Activated T-helper 1 cell treated with anti-CD3 and anti-CD28 coated beads, Interleukin-12 subunit alpha, Interleukin-12 subunit beta, Interleukin-2, Interleukin-4 antibody, amounts not matched to agents 30 ng/mL and 10 ng/mL and 1 ng/mL, durations not matched to agents 14 hours and 24 hours and 36 hours (primary cell): ENCODE measurements at regions not wholly inside any gene's neighbourhood (a gene's known extent, or its start where the extent isn't known, plus 50 kb on each side); places are given as distances from the start of the nearest gene placed in this dataset.
"Not testable (repeated sequence)": the region's sequence is repeated elsewhere in the genome, so short reads cannot be mapped to it uniquely, and the experiment has no call there.

Source experiments
- DNase-seq: peaks from one replicate; pipeline ENCODE4 v3.0.0; 2021; ENCODE audit warnings: low spot score
- H3K27ac Mint-ChIP-seq: one replicate; pipeline ENCODE4 v1.8.0; 2021; ENCODE audit warnings: mild to moderate bottlenecking, mixed read lengths
- H3K27me3 Mint-ChIP-seq: one replicate; pipeline ENCODE4 v1.8.0; 2022; ENCODE audit warnings: mild to moderate bottlenecking, moderate library complexity, mixed read lengths; ENCODE audit not compliant: insufficient read depth
- H3K36me3 Mint-ChIP-seq: one replicate; pipeline ENCODE4 v1.8.0; 2021; ENCODE audit warnings: low read depth, mixed read lengths
- H3K4me1 Mint-ChIP-seq: one replicate; pipeline ENCODE4 v1.8.0; 2021; ENCODE audit warnings: low read depth, mixed read lengths
- H3K4me3 Mint-ChIP-seq: one replicate; pipeline ENCODE4 v1.8.0; 2021; ENCODE audit warnings: mild to moderate bottlenecking, moderate library complexity, mixed read lengths
- H3K9me3 Mint-ChIP-seq: one replicate; pipeline ENCODE4 v1.8.0; 2021; ENCODE audit warnings: mixed read lengths
- intact Hi-C: fragments of 100-400 bp; cut with micrococcal nuclease; formaldehyde crosslinking; loops from one replicate; pipeline ENCODE4 v1.15.1; 2024

DNA sequence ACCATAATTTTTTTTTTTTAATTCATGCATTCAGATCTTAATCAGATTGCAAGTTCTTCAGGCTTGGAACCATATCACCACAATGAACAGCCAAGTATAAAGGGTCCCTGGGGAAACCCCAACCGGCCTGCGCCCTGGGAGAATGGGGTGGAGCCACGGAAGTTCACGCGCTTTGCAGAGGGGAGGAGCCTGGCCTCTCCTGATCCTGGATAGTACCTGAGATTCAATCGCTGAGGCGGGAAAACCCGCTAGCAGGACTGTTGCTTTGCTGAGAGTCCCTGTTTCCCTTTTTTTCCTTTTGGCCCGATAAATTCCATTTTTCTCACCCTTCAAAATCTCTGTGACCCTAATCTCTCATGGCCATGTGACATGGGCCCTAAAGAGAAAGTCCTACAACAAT lies 385.1 kb downstream of the IRS2 start:
- no peak for DNase-seq
- Mint-ChIP-seq H3K4me1 (no peaks in the 10 kb centered on the region), H3K36me3 (no peaks in the 10 kb centered on the region), H3K27me3 (no peaks in the 10 kb centered on the region), H3K4me3 (no peak overlapping the region), H3K27ac (no peak overlapping the region), H3K9me3 (peaks cover 3% of the 10 kb centered on the region)
- intact Hi-C loops = no loop called here

DNA sequence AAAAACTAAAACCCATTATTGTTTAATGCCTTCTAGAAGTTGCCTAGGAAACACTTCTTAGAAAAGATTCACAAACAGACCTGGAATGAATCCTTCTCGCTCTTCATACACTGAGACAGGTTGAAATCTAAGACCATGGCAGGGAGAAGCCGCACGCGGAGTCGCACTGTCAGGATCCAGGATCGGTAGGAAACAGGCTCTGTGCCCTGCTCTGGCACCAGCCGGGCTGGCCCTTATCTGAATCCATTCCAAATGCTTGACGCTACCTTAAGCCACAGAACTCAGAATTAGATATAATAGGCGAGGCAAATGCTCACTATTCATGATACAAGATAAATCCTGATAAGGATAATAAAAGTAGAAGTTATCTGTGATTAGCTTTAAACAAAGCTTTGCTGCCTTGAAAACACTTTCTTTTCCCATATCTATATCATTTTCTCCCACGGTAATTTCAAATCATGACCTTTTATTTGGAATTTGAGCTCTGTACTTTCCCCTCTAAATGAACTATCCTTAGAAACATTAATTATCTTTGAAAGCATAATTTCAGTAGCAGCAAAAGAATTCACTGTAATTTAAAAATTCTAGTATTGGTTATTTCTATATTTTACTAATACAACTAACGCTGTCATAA lies 385.6 kb downstream of the IRS2 start:
- Mint-ChIP-seq H3K27me3 (no peaks in the 10 kb centered on the region), H3K9me3 (peaks cover 3% of the 10 kb centered on the region), H3K27ac (no peak overlapping the region), H3K4me3 (no peak overlapping the region), H3K36me3 (no peaks in the 10 kb centered on the region), H3K4me1 (no peaks in the 10 kb centered on the region)
- DNase-seq = no peak
- intact Hi-C loops = no loop called here

DNA sequence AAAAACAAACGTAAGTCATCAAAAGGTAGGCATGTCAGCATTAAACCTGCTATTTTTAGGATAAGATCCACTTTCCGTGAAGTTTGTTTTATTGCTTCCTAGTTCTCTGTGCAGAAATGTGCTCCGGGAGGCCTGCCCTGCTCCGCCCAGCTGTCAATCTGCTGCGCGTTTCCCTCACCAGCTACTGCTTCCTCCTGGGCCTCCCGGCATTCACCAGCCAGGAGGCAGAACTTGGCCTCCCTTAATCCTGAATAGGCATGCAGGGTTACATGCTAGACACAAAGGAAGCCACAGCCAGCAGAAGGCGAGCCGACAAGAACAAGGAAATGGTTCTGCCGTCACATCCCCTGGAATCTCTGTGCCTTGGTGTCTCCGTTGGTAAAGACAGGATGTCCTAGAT lies 386.2 kb downstream of the IRS2 start:
- H3K4me1 Mint-ChIP-seq = no peaks in the 10 kb centered on the region
- H3K36me3 Mint-ChIP-seq = no peaks in the 10 kb centered on the region
- H3K4me3 Mint-ChIP-seq = no peak overlapping the region
- intact Hi-C loops = no loop called here
- peaks cover 3% of the 10 kb centered on the region for H3K9me3 Mint-ChIP-seq
- H3K27ac Mint-ChIP-seq = no peak overlapping the region
- H3K27me3 Mint-ChIP-seq = no peaks in the 10 kb centered on the region
- DNase-seq = no peak

DNA sequence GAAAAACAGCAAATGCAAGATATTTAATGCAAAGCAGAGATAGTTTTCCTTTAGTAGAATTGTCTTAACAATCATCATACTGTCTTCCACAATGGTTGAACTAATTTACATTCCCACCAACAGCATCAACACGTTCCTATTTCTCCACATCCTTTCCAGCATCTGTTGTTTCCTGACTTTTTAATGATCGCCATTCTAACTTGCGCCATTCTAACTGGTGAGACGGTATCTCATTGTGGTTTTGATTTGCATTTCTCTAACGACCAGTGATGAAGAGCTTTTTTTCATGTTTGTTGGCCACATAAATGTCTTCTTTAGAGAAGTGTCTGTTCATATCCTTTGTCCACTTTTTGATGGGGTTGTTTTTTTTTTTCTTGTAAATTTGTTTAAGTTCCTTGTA lies 388.3 kb downstream of the IRS2 start:
- H3K27ac Mint-ChIP-seq, H3K27me3 Mint-ChIP-seq, DNase-seq, H3K36me3 Mint-ChIP-seq, H3K9me3 Mint-ChIP-seq, H3K4me3 Mint-ChIP-seq, H3K4me1 Mint-ChIP-seq, intact Hi-C loops: not testable (repeated sequence)

DNA sequence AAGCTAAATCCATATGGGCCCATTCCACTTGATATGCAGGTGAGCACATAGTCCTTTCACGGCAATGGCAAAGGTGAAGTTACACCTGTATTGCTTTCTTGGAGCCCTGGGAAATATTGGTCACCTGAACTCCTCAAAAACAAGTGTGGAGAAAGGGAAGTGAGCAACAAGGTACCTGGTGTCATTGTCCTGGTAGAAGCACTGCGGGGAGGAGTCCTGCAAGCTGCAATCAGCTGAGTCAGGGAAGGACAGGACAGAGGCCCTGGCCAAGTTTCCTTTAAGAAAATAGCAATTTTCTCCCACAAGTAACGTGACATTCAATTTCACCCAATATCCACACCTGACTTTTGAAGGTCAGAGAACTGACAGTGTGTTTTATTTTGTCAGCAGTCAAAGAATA lies 389.1 kb downstream of the IRS2 start:
- Mint-ChIP-seq H3K36me3 (no peaks in the 10 kb centered on the region), H3K4me1 (no peaks in the 10 kb centered on the region), H3K4me3 (no peak overlapping the region), H3K27me3 (no peaks in the 10 kb centered on the region), H3K27ac (no peak overlapping the region), H3K9me3 (peaks cover 3% of the 10 kb centered on the region)
- intact Hi-C loops = no loop called here
- DNase-seq = no peak

DNA sequence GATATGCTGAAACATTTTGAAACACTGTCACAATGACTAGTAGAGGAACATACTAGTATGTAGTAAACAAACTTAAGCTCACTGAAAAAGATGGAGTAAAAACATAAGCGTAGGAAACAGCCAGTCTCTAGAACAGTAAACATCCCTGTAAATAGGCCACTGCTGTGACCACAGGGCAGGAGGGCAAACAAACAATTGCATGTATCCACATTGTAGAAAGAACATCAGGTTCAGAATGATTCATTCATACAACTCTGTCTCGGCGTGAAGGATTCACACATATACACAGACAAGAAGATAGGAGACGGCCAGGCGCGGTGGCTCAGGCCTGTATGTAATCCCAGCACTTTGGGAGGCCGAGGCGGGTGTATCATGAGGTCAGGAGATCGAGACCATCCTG lies 390.1 kb downstream of the IRS2 start:
- H3K9me3 Mint-ChIP-seq = peaks cover 3% of the 10 kb centered on the region
- H3K27ac Mint-ChIP-seq = no peak overlapping the region
- DNase-seq = no peak
- intact Hi-C loops = no loop called here
- H3K4me3 Mint-ChIP-seq = no peak overlapping the region
- H3K27me3 Mint-ChIP-seq = no peaks in the 10 kb centered on the region
- H3K4me1 Mint-ChIP-seq = no peaks in the 10 kb centered on the region
- no peaks in the 10 kb centered on the region for H3K36me3 Mint-ChIP-seq

DNA sequence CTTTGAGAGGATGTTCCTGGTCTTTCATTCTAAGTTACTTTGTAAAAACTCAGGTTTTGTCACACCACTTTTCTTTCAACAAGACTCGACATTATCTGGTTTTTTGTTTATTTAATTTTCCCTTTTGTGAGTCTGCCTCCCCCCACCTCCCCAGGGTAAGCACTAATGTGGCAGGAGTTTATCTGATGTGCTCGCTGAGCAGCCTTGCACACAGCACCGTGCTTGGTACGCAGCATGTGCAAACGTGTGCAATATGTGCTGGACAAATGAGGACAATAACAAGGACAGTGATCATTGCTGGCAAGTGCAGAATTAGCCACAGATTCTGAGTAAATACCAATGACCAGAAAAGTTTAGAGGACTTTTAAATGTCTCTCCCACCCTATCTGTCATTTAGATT lies 391.4 kb downstream of the IRS2 start:
- DNase-seq = no peak
- Mint-ChIP-seq H3K36me3 (no peaks in the 10 kb centered on the region), H3K9me3 (peaks cover 3% of the 10 kb centered on the region), H3K4me3 (no peak overlapping the region), H3K4me1 (no peaks in the 10 kb centered on the region), H3K27me3 (no peaks in the 10 kb centered on the region), H3K27ac (no peak overlapping the region)
- intact Hi-C loops = no loop called here

DNA sequence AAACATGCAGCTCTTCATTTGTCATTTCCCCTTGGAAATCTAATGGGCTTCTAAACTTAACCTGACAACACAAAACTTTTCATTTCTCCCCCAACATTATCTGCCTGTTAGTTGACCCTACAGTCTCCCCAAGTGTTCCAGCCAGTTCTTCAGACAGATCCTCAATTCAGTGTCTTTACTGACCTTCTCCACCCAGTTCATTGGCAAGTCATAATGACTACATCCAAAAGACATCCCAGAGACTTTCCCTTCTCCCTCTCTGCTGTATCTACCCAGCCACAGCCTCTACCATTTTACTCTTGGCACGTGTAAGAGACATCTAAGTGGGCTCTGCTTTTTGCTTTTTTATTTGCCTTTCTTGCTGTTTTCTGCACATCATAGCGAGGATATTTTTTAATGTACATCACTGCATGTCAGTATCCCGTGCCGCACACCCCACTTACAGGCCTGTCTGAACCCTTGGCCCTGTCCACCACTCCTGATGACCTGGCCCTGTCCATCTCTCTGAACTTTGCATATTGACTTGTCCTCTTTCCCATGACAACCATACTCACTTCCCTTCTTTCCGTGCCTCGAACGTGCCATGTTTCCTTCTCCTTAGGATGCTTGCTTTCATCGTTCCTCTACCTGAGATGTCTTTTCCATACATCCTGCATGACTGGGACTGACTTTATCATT lies 391.9 kb downstream of the IRS2 start:
- H3K27me3 Mint-ChIP-seq = no peaks in the 10 kb centered on the region
- intact Hi-C loops = no loop called here
- H3K27ac Mint-ChIP-seq = no peak overlapping the region
- H3K9me3 Mint-ChIP-seq = peaks cover 3% of the 10 kb centered on the region
- no peaks in the 10 kb centered on the region for H3K36me3 Mint-ChIP-seq
- no peak overlapping the region for H3K4me3 Mint-ChIP-seq
- no peaks in the 10 kb centered on the region for H3K4me1 Mint-ChIP-seq
- no peak for DNase-seq

DNA sequence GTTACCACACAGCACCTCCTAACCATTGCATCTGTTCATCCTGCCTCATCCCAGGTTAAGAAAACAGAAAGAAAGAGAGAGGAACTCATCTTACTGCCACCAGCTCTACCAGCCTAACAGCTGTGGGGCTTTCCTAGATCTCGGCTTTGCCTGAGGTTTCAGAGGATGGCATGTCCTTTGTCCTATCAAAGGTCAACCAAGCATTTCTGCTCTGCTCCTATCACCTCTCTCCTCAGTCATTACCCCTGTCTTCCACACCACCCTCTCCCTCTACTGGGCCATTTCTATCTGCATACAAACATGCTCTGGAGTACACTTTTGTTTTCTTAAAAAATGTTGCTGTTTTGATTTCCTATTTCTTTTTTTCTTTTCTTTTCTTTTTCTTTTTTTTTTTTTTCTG lies 393.3 kb downstream of the IRS2 start:
- intact Hi-C loops = no loop called here
- H3K27me3 Mint-ChIP-seq = no peaks in the 10 kb centered on the region
- no peaks in the 10 kb centered on the region for H3K36me3 Mint-ChIP-seq
- DNase-seq = no peak
- H3K27ac Mint-ChIP-seq = no peak overlapping the region
- peaks cover 2% of the 10 kb centered on the region for H3K9me3 Mint-ChIP-seq
- no peaks in the 10 kb centered on the region for H3K4me1 Mint-ChIP-seq
- H3K4me3 Mint-ChIP-seq = no peak overlapping the region

DNA sequence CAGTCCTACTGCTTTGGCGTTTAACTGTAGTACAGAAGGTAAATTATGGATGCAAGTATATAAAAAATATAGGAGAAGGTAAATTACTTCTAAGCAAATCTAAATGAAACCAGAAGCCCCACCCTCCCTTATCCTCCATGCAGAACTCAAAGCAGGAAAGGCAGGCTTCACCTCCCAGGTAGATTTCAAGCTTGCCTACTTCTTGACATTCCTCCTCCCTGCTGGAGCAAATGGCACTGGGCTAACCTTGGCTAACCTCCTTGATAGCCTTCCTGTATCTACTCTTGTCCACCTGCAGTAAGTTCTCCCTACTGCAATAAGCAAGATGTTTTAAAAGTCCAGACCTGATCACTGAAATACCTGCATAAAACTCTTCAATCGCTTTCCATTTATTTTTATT lies 396.0 kb downstream of the IRS2 start:
- Mint-ChIP-seq H3K27ac (no peak overlapping the region), H3K27me3 (no peaks in the 10 kb centered on the region), H3K9me3 (no peaks in the 10 kb centered on the region), H3K4me3 (no peak overlapping the region), H3K4me1 (no peaks in the 10 kb centered on the region), H3K36me3 (no peaks in the 10 kb centered on the region)
- DNase-seq = no peak
- intact Hi-C loops = no loop called here

DNA sequence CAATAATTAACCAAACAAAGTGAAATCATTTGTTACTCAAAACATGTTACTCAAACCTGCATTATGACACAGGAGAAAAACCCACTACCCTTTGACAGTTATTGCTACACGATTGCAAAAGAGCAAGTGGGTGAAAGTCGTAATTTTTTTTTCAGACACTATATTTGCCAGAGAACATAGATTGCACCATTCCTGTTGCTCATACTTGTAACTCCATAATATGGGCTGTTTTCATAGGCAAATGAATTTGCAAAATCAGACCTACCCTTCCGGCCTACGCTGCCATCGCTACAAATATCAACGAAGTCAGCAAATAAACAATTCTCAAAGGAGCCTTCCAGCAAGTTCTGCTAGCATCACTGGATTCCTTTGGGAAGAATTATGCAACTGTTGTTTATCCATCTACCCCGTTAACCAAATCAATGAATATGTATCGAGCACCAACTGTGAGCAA lies 396.5 kb downstream of the IRS2 start:
- H3K27ac Mint-ChIP-seq = no peak overlapping the region
- DNase-seq = no peak
- H3K9me3 Mint-ChIP-seq = no peaks in the 10 kb centered on the region
- no peak overlapping the region for H3K4me3 Mint-ChIP-seq
- no peaks in the 10 kb centered on the region for H3K36me3 Mint-ChIP-seq
- intact Hi-C loops = no loop called here
- H3K27me3 Mint-ChIP-seq = no peaks in the 10 kb centered on the region
- no peaks in the 10 kb centered on the region for H3K4me1 Mint-ChIP-seq

DNA sequence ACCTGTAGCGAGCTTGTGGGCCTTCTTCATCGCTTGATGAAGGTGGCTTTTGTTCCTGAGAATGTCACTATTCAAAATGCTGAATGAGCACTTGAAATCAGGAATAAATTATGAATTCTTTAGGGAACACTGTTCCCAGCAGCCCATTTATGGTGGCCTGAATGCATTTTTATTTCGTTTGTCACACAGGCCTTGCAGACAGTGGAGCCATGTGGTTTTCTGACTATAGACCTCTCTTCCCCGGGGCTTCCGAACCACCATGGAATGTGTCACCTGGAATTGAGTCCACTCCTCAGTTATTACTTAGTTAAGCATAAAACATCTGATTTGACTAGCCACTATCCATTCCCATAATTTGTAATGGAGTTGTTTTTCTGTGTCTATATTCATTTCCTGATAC lies 396.9 kb downstream of the IRS2 start:
- intact Hi-C loops = no loop called here
- no peak for DNase-seq
- H3K4me3 Mint-ChIP-seq = no peak overlapping the region
- H3K27ac Mint-ChIP-seq = no peak overlapping the region
- H3K9me3 Mint-ChIP-seq = no peaks in the 10 kb centered on the region
- no peaks in the 10 kb centered on the region for H3K27me3 Mint-ChIP-seq
- no peaks in the 10 kb centered on the region for H3K36me3 Mint-ChIP-seq
- no peaks in the 10 kb centered on the region for H3K4me1 Mint-ChIP-seq

DNA sequence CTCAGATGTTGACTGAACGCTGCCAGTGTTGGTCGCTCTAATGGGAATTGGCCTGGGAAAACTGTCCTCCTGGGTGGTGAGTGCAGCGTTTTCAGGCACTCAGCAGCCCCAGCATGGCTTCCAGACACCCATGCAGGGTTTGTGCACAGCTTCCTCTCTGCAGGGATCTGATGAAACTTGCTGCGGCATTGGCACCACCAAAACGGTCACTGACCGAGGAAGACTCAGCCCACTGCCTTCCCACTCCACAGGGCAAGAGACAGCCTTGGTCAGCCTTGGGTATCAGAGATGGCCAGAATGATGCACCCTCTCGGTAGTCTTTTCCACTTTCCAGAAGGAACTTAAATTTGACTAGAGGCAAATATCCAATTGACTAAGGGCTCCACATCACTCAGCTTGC lies 398.9 kb downstream of the IRS2 start:
- Mint-ChIP-seq H3K4me3 (no peak overlapping the region), H3K27me3 (no peaks in the 10 kb centered on the region), H3K36me3 (no peaks in the 10 kb centered on the region), H3K4me1 (no peaks in the 10 kb centered on the region), H3K27ac (no peak overlapping the region), H3K9me3 (no peaks in the 10 kb centered on the region)
- no peak for DNase-seq
- intact Hi-C loops = no loop called here

DNA sequence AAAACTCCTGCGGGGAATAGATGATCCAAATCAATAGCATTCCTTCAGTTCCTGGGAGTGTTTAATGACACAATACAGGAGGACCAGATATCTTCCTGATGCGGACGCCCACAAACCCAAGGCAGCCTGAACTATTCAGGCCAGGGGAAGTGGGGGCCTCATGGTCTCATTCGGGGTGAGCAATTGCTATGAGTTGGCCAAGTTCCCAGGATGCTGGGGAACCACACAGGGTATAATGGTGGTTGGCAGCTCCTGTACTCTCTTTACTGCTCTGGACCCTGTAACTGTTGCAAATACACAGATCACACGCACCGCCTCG lies 401.2 kb downstream of the IRS2 start:
- Mint-ChIP-seq H3K4me3 (no peak overlapping the region), H3K36me3 (no peaks in the 10 kb centered on the region), H3K27me3 (no peaks in the 10 kb centered on the region), H3K9me3 (no peaks in the 10 kb centered on the region), H3K4me1 (no peaks in the 10 kb centered on the region), H3K27ac (no peak overlapping the region)
- intact Hi-C loops = no loop called here
- DNase-seq = no peak
